ENCODE measurements at regions not wholly inside any gene's neighbourhood (a gene's known extent, or its start where the extent isn't known, plus 50 kb on each side); places are given as distances from the start of the nearest gene placed in this dataset.

DNA sequence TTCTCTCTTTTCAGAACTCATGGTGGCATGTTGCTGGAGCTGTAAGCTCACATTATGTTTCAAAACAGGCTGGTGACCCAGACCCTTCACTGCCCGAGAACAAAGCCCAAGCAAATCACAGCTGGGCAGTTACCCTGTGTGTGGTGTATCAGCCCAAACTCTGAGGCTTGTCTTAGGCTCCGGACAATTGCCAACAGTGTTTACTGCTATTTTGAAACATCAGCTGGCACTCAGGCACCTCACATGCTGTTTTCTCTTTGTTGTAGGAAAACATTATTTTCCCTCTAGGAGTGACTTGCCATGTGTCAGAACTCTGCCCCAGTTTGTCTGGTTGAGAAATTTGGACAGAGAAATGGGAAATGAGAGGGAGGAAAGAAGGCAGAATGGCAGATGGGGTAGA is 237.6 kb upstream of the APCDD1 start:
- DNase-seq (ENCODE audit: low read depth in 2 of 2), result no peak

DNA sequence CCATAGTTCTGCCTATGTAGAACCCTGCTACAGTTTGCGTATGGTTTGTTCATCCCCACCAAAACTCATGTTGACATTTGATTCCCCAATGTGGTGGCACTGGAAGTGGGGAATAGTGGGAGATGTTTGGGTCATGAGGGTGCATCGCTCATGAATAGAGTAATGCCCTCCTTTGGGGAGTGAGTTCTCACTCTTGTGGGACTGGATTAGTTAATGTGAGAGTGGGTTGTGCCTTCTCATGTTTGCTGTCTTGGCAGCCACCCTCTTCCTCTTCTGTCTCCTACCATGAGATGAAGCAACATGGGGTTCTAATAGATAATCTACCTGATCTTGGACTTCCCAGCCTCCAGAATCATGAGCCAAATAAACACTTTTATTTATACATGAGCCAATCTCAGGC is 237.2 kb upstream of the APCDD1 start:
- no peak for DNase-seq (ENCODE audit: low read depth in 2 of 2)

GRCh38 chr18:10225300-10225699 is 229.1 kb upstream of the APCDD1 start:
- DNase-seq (ENCODE audit: low read depth in 2 of 2), result no peak

GRCh38 chr18:10226971-10227370 is 227.5 kb upstream of the APCDD1 start:
- no peak for DNase-seq (ENCODE audit: low read depth in 2 of 2)

DNA sequence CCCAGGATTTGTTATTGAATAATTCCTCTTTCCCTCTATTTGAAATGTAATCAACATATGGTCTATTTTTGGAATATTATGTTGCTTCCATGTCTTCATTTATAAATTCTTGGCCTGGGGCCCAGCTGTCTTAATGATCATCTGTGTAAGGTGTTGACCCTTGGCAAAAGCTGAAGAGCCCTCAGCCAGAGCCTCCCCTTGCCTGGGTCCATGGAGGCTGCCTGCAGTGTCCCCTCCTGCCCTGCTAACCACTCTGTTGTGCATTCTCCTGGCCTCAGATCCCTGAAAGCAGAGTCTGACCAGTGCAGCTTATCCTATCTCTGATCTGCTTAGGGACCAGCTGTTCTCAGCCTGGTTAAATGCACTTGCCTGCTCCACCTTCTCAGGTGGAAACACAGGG is 226.1 kb upstream of the APCDD1 start:
- DNase-seq (ENCODE audit: low read depth in 2 of 2), result no peak

DNA sequence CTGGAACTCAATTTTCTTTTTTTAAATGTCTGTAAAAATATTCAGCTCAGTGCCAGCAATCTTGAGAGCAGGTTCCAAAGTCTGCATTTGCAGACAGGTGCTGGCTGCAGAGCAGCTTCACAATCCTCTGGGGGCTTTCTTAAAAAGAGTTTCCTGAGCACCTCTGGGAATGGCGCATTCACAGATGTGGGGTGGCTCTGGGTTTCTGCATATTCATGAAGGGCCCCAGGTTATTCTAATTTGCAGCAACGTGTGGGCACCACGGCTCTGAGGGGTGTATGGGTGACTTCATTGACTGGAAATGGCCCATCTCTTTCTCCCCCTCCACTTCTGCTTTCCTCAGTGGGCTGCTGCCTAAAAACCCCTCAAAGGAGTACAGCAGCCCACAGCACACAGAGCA is 225.0 kb upstream of the APCDD1 start:
- DNase-seq (ENCODE audit: low read depth in 2 of 2), result no peak

DNA sequence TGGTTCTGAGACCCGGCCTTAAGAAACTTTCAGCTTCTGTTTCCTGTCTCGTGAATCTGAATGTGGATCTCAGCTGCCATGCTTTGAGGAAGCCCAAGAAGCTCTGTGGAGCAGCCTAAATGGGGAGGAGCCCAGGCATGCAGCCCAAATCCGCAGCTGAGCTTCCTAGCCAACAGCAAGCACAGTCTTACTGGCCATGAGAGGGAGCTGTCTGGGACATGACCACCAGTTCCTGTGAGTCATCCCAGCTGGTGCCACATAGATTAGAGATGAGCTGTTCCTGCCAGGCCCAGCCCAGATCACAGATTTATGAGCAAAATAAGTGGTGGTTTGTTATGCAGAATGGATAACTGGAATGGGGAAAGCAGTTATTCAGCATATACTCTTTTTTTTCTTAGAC is 224.4 kb upstream of the APCDD1 start:
- DNase-seq (ENCODE audit: low read depth in 2 of 2), result no peak

DNA sequence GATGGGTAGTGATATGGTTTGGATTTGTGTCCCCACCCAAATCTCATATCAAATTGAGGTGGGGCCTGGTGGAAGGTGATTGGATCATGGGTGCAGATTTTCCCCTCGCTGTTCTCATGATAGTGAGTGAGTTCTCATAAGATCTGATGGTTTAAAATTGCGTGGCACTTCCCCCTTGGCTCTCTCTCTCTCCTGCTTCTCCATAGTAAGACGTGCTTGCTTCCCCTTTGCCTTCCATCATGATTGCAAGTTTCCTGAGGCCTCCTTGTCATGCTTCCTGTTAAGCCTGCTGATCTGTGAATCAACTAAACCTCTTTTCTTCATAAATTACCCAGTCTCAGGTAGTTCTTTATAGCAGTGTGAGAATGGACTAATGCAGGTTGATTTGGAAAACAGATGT is 223.2 kb upstream of the APCDD1 start:
- DNase-seq (ENCODE audit: low read depth in 2 of 2), result no peak

- no peak for DNase-seq (ENCODE audit: low read depth in 2 of 2)
These were observed 222.4 kb upstream of the APCDD1 start for GRCh38 chr18:10232062-10232461.

GRCh38 chr18:10233082-10233875 is 221.2 kb upstream of the APCDD1 start:
- DNase-seq (ENCODE audit: low read depth in 2 of 2), result no peak

DNA sequence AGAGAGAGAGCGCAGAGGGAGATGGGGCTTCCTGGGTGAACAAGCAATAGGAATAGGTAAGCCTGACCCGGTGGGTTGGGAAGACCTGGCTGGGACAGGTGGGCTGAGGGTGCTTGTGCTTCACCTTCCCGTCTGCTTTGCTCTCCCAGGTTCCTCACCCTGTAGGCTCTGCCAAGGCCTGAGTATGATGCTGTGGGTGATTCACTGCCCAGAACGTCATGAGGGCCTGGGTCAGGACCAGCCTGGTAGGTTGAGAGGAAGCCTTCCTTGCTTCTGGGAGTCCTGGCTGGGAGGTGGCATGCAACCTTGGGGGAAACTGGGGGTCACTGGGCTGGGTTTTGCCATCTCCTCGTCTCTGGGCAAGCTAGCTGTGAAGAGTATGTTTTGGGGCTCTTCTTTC is 220.2 kb upstream of the APCDD1 start:
- DNase-seq (ENCODE audit: low read depth in 2 of 2), result no peak

- no peak for DNase-seq (ENCODE audit: low read depth in 2 of 2)
These were observed 219.3 kb upstream of the APCDD1 start for GRCh38 chr18:10234912-10235660.

- no peak for DNase-seq (ENCODE audit: low read depth in 2 of 2)
These were observed 218.8 kb upstream of the APCDD1 start for GRCh38 chr18:10235661-10235952.

- no peak for DNase-seq (ENCODE audit: low read depth in 2 of 2)
These were observed 215.3 kb upstream of the APCDD1 start for GRCh38 chr18:10239103-10239502.

GRCh38 chr18:10239991-10240634 is 214.3 kb upstream of the APCDD1 start:
- no peak for DNase-seq (ENCODE audit: low read depth in 2 of 2)

- DNase-seq (ENCODE audit: low read depth in 2 of 2), result no peak
These were observed 213.5 kb upstream of the APCDD1 start for GRCh38 chr18:10240973-10241372.

DNA sequence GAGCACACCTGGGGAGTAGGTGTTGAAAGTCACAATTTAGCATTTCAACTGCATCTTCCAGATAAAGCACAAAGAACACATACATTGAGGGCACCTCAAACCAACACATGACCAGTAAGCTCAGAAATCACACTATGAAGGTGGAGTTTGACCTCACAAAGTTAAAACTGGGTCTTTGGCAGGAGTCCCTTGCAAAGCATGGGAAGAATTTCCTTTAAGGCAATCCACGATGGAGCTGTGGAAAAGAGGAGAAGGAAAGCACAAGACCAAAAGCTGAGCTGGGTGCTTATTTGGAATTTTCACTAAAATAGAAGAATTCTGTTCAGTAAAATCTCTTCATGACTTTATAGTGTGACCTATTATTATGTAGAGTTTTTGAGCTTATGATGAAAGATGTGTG is 212.9 kb upstream of the APCDD1 start:
- DNase-seq (ENCODE audit: low read depth in 2 of 2), result no peak

- DNase-seq (ENCODE audit: low read depth in 2 of 2), result no peak
These were observed 211.3 kb upstream of the APCDD1 start for GRCh38 chr18:10242936-10243680.

- no peak for DNase-seq (ENCODE audit: low read depth in 2 of 2)
These were observed 210.1 kb upstream of the APCDD1 start for GRCh38 chr18:10244341-10244740.

- DNase-seq (ENCODE audit: low read depth in 2 of 2), result no peak
These were observed 209.2 kb upstream of the APCDD1 start for GRCh38 chr18:10245031-10245845.

DNA sequence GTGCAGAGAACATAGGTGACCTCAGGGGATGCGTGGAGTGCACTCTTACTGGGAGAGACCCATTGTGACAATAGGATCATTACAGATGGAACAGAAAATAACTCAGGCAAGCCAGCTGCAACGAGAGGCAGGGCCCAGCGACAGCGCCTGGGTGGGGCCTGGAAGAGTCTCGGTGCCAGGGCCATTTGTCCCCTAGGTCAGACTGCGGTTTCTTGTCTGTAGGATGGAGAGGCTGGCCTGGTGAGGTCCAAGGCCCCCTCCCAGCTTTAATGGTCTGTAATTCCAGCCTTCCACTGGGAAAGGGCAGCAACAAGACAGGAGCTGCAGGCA is 208.6 kb upstream of the APCDD1 start:
- no peak for DNase-seq (ENCODE audit: low read depth in 2 of 2)

All from stimulated activated CD8-positive, alpha-beta memory T cell treated with anti-CD3 and anti-CD28 coated beads, Interleukin-2, amount 100 ng/mL, for 1 hour (primary cell).